ENCODE measurements at regions not wholly inside any gene's neighbourhood (a gene's known extent, or its start where the extent isn't known, plus 50 kb on each side); places are given as distances from the start of the nearest gene placed in this dataset.

GRCh38 chr7:9391221-9391620, 957.8 kb downstream of the NXPH1 start:
- no peak overlapping the region for H4K91ac ChIP-seq (ENCODE audit: insufficient read depth, low read depth, low read length)
- H4K20me1 ChIP-seq (ENCODE audit: insufficient read depth, low read length): no peaks in the 10 kb centered on the region
- WGBS, 2 experiments (ENCODE audit: extremely low coverage in 2 of 2, insufficient read length in 1 of 2): no CpG with 5 or more reads among the region's 4 CpGs
- H2BK15ac ChIP-seq (ENCODE audit: low read depth, low read length): no peak overlapping the region
- H3K9ac ChIP-seq (ENCODE audit: low read depth, low read length): no peak overlapping the region
- no peaks in the 10 kb centered on the region for H3K79me1 ChIP-seq (ENCODE audit: low read depth in 1 of 2, low read length in 2 of 2)
- POLR2A ChIA-PET (ENCODE audit: unreplicated experiment): no interaction called here
- no peak overlapping the region for H3K4ac ChIP-seq (ENCODE audit: low read depth, low read length)
- DNase-seq (no peak), ATAC-seq (ENCODE audit: low read depth) (no peak)
- no peak overlapping the region for H2AK9ac ChIP-seq (replicated peaks; ENCODE audit: low read depth, low read length, poor library complexity)
- dilution Hi-C loops (cut with HindIII; ENCODE audit: low sequenced_read_pairs, unreplicated experiment): no loop called here
- no peaks in the 10 kb centered on the region for H3K4me1 ChIP-seq (ENCODE audit: control insufficient read depth, insufficient read depth, low read length)
- no peak overlapping the region for H3K4me2 ChIP-seq (ENCODE audit: low read depth, low read length)
- no peak overlapping the region for H3K23ac ChIP-seq (ENCODE audit: low read depth, low read length)
- no TSS peak for BruUV-seq (replicated peaks)
- no peak overlapping the region for H2BK120ac ChIP-seq (ENCODE audit: low read depth, low read length)
- in situ Hi-C loops (cut with MboI; ENCODE audit: low sequenced_read_pairs): no loop called here
- H3K9me1 ChIP-seq (ENCODE audit: insufficient read depth, low read length): no peaks in the 10 kb centered on the region
- H2AFZ ChIP-seq (replicated peaks; ENCODE audit: low read length, poor library complexity): no peak overlapping the region
- H3K27ac ChIP-seq (ENCODE audit: insufficient read depth, low read length): no peak overlapping the region
- H2BK5ac ChIP-seq (ENCODE audit: low read depth, low read length, poor library complexity, severe bottlenecking): no peak overlapping the region
- no peaks in the 10 kb centered on the region for H3K27me3 ChIP-seq (ENCODE audit: control insufficient read depth, insufficient read depth, low read length)
- CTCF ChIA-PET: no interaction called here
- no peak overlapping the region for H3K56ac ChIP-seq (ENCODE audit: extremely low read depth, insufficient read depth, low read length)
- H4K8ac ChIP-seq (ENCODE audit: low read depth in 2 of 2, low read length in 2 of 2): no peak overlapping the region
- H4K5ac ChIP-seq (ENCODE audit: low read depth, low read length): no peak overlapping the region
- TF ChIP-seq MAFK (IDR thresholded peaks at IDR 0.05; ENCODE audit: low read depth, low read length): no peak
- no peak for TF ChIP-seq RCOR1 (IDR thresholded peaks at IDR 0.05; ENCODE audit: insufficient replicate concordance, low read length)
- no peak for TF ChIP-seq BHLHE40 (IDR thresholded peaks at IDR 0.05; ENCODE audit: low read depth, low read length)
- TF ChIP-seq RAD21 (IDR thresholded peaks at IDR 0.05; ENCODE audit: low read length): no peak
- H2AK5ac ChIP-seq (ENCODE audit: low read depth, low read length): no peak overlapping the region
- H3K18ac ChIP-seq (ENCODE audit: low read depth, low read length): no peak overlapping the region
- H3K14ac ChIP-seq (replicated peaks; ENCODE audit: low read depth, low read length): no peak overlapping the region
- peaks cover 18% of the 10 kb centered on the region for H3K9me3 ChIP-seq (ENCODE audit: control insufficient read depth, insufficient read depth, low read length)
- H2BK20ac ChIP-seq (ENCODE audit: low read depth, low read length): no peak overlapping the region
- H3K4me3 ChIP-seq (ENCODE audit: insufficient read depth, low read depth, low read length): no peak overlapping the region
- H3K36me3 ChIP-seq (ENCODE audit: control insufficient read depth, insufficient read depth, low read length): no peaks in the 10 kb centered on the region
- intact Hi-C loops (cut with micrococcal nuclease): no loop called here

All from IMR-90 (cell line).